NB4 (cell line): ENCODE measurements at regions not wholly inside any gene's neighbourhood (a gene's known extent, or its start where the extent isn't known, plus 50 kb on each side); places are given as distances from the start of the nearest gene placed in this dataset.

ENCODE experiments used
- MYC ChIP-seq: IDR thresholded peaks from 2 replicates; pipeline ENCODE4 v1.6.1; 2011; ENCODE audit warnings: low read depth, low read length
- POLR2A ChIP-seq: IDR thresholded peaks from 2 replicates; pipeline ENCODE4 v1.6.1; 2011; ENCODE audit warnings: mild to moderate bottlenecking; ENCODE audit not compliant: insufficient read length; ENCODE audit errors: extremely low read depth
- TF ChIP-seq, protein P1 (sequence below): IDR thresholded peaks from one replicate; pipeline ENCODE4 v1.5.1; 2012; ENCODE audit warnings: low read depth, low read length

DNA sequence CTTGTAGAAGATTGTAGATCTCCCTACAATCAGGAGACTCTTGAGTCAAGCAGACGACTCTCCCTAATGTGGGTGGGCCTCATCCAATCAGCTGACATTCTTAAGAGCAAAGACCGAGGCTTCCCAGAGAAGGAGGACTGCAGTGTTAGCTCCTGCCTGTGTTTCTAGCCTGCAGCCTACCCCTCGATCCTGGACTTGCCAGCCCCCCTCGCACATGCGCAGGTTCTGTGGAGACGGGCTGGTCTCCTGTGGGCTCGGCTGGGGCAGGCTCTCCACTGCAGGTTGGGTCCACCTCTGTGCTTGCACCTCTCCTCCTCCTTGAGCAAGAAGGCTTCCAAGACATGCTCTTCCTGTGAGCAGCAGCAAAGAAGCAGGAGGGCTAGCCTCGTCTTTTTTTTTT is 185.2 kb upstream of the SOX1 start:
- TF ChIP-seq, protein P1, sequence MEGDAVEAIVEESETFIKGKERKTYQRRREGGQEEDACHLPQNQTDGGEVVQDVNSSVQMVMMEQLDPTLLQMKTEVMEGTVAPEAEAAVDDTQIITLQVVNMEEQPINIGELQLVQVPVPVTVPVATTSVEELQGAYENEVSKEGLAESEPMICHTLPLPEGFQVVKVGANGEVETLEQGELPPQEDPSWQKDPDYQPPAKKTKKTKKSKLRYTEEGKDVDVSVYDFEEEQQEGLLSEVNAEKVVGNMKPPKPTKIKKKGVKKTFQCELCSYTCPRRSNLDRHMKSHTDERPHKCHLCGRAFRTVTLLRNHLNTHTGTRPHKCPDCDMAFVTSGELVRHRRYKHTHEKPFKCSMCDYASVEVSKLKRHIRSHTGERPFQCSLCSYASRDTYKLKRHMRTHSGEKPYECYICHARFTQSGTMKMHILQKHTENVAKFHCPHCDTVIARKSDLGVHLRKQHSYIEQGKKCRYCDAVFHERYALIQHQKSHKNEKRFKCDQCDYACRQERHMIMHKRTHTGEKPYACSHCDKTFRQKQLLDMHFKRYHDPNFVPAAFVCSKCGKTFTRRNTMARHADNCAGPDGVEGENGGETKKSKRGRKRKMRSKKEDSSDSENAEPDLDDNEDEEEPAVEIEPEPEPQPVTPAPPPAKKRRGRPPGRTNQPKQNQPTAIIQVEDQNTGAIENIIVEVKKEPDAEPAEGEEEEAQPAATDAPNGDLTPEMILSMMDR: no peak
- TF ChIP-seq POLR2A (no peak), MYC (no peak)
